ENCODE measurements at regions not wholly inside any gene's neighbourhood (a gene's known extent, or its start where the extent isn't known, plus 50 kb on each side); places are given as distances from the start of the nearest gene placed in this dataset.

DNA sequence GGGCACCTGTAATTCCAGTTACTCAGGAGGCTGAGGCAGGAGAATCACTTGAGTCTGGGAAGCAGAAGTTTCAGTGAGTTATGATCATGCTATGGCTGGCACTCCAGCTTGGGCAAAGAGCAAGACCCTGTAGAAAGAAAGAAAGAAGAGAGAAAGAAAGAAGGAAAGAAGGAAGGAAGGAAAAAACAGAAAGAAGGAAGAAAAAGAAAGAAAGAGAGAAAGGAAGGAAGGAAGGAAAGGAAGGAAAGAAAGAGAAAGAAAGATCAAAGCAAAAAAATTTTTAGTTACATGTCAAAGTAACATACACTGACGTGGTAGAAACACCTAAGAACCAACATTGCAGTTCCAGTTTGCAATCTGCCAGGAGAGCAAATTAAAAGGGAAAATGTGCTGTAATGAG lies 73.8 kb upstream of the JCAD start:
- no peak for TF ChIP-seq ZNF317 (CRISPR knock-in tag; IDR thresholded peaks at IDR 0.05; ENCODE audit: borderline replicate concordance, low read depth)
- TF ChIP-seq, protein P1, sequence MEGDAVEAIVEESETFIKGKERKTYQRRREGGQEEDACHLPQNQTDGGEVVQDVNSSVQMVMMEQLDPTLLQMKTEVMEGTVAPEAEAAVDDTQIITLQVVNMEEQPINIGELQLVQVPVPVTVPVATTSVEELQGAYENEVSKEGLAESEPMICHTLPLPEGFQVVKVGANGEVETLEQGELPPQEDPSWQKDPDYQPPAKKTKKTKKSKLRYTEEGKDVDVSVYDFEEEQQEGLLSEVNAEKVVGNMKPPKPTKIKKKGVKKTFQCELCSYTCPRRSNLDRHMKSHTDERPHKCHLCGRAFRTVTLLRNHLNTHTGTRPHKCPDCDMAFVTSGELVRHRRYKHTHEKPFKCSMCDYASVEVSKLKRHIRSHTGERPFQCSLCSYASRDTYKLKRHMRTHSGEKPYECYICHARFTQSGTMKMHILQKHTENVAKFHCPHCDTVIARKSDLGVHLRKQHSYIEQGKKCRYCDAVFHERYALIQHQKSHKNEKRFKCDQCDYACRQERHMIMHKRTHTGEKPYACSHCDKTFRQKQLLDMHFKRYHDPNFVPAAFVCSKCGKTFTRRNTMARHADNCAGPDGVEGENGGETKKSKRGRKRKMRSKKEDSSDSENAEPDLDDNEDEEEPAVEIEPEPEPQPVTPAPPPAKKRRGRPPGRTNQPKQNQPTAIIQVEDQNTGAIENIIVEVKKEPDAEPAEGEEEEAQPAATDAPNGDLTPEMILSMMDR (IDR thresholded peaks at IDR 0.05): no peak
- TF ChIP-seq, protein P2, sequence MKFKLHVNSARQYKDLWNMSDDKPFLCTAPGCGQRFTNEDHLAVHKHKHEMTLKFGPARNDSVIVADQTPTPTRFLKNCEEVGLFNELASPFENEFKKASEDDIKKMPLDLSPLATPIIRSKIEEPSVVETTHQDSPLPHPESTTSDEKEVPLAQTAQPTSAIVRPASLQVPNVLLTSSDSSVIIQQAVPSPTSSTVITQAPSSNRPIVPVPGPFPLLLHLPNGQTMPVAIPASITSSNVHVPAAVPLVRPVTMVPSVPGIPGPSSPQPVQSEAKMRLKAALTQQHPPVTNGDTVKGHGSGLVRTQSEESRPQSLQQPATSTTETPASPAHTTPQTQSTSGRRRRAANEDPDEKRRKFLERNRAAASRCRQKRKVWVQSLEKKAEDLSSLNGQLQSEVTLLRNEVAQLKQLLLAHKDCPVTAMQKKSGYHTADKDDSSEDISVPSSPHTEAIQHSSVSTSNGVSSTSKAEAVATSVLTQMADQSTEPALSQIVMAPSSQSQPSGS (CRISPR knock-in tag; IDR thresholded peaks at IDR 0.05; ENCODE audit: borderline replicate concordance, low read depth): no peak
- TF ChIP-seq, protein P3, sequence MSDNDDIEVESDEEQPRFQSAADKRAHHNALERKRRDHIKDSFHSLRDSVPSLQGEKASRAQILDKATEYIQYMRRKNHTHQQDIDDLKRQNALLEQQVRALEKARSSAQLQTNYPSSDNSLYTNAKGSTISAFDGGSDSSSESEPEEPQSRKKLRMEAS (CRISPR knock-in tag; IDR thresholded peaks at IDR 0.05): no peak
